ENCODE measurements at regions not wholly inside any gene's neighbourhood (a gene's known extent, or its start where the extent isn't known, plus 50 kb on each side); places are given as distances from the start of the nearest gene placed in this dataset.

DNA sequence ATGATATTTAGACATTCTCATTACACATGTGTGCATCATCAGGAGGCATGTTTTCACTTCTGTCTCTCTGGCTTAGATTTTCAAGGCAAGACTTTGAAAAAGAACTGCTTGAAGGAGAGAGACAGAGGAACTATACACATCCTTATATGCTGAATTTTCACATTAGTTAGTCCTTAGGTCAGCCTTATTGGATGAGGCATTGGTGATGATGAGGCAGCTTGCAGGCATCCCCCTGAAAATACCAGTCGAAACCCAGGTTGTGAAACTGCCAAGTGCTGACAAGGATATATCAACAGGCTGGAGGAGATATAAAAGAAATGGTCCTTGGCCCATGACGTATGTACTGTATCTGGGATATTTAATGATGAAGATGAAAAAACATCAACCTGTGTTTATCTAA is 297.2 kb upstream of the AADAT start:
- TF ChIP-seq, protein P1, sequence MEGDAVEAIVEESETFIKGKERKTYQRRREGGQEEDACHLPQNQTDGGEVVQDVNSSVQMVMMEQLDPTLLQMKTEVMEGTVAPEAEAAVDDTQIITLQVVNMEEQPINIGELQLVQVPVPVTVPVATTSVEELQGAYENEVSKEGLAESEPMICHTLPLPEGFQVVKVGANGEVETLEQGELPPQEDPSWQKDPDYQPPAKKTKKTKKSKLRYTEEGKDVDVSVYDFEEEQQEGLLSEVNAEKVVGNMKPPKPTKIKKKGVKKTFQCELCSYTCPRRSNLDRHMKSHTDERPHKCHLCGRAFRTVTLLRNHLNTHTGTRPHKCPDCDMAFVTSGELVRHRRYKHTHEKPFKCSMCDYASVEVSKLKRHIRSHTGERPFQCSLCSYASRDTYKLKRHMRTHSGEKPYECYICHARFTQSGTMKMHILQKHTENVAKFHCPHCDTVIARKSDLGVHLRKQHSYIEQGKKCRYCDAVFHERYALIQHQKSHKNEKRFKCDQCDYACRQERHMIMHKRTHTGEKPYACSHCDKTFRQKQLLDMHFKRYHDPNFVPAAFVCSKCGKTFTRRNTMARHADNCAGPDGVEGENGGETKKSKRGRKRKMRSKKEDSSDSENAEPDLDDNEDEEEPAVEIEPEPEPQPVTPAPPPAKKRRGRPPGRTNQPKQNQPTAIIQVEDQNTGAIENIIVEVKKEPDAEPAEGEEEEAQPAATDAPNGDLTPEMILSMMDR (IDR thresholded peaks at IDR 0.05): no peak
- TF ChIP-seq ZFX (IDR thresholded peaks at IDR 0.05; ENCODE audit: borderline replicate concordance): no peak
